HCT116 (cell line): ENCODE measurements at regions not wholly inside any gene's neighbourhood (a gene's known extent, or its start where the extent isn't known, plus 50 kb on each side); places are given as distances from the start of the nearest gene placed in this dataset.

Experiments used
- ATAC-seq: fragments of 200-7000 bp; cut with Tn5 transposase; 2 replicates; pipeline ENCODE4 v1.9.1; 2020; ENCODE audit warnings: mild to moderate bottlenecking, moderate library complexity
- BruUV-seq: library from RNA; stranded (reverse); fragments of 400-500 nt; replicated peaks from 2 replicates; lab custom pipeline; 2021; lab: Mats Ljungman, UMichigan
- CTCF ChIA-PET: fragments of 300-600 bp; sonication (Branson Sonifier 250); formaldehyde crosslinking; loops from one replicate; lab custom pipeline; 2021; ENCODE audit warnings: antibody characterized with exemption; lab: Charles Lee
- POLR2A ChIA-PET: fragments of 300-600, 350-600 bp; sonication (Branson Sonifier 250); formaldehyde crosslinking; loops from one replicate; lab custom pipeline; 2021; ENCODE audit warnings: antibody characterized with exemption; lab: Charles Lee
- RAD21 ChIA-PET, 2 experiments: fragments of 300-600 bp; sonication (Branson Sonifier 250); formaldehyde crosslinking; loops; one replicate each; lab custom pipeline; 2023; ENCODE audit warnings: low total read pairs in 2 of 2; ENCODE audit not compliant: uncharacterized antibody in 2 of 2, unreplicated experiment in 2 of 2, low non-redundant PET in 1 of 2; lab: Charles Lee
- DNase-seq: peaks from one replicate; pipeline ENCODE4 v3.0.0-alpha.2; 2010; ENCODE audit warnings: low read depth, low spot score
- H2AFZ ChIP-seq: fragments of 200-600 bp; shearing (Covaris generic), sonication (generic); 2 replicates; pipeline ENCODE4 v1.6.1; 2017; ENCODE audit warnings: low read depth, mixed run types, mixed read lengths, antibody characterized with exemption, low read length; ENCODE audit not compliant: poor library complexity, severe bottlenecking
- H3K27ac ChIP-seq: 2 replicates; pipeline ENCODE4 v1.5.1; 2012; ENCODE audit warnings: low read depth, low read length
- H3K27me3 ChIP-seq: fragments of 200-600 bp; sonication (generic); 2 replicates; pipeline ENCODE4 v1.6.1; 2016; ENCODE audit warnings: mixed run types, low read length, mixed read lengths; ENCODE audit not compliant: insufficient read depth
- H3K36me3 ChIP-seq, 2 experiments: fragments of 200-500 bp in 1 of 2; fragments of 200-600 bp in 1 of 2; sonication (Bioruptor generic) in 1 of 2; sonication (generic) in 1 of 2; 2 replicates each; pipeline versions ENCODE4 v1.5.1 to v1.6.1; 2014 to 2016; ENCODE audit warnings: low read length in 2 of 2, inconsistent platforms in 1 of 2, mixed read lengths in 1 of 2, mixed run types in 1 of 2; ENCODE audit not compliant: insufficient read depth in 2 of 2, control insufficient read depth in 1 of 2
- H3K4me1 ChIP-seq, 2 experiments: fragments of 200-600 bp in 1 of 2; sonication (generic) in 1 of 2; 2 replicates each; pipeline versions ENCODE4 v1.5.1 to v1.6.1; 2012 to 2017; ENCODE audit warnings: low read length in 2 of 2, inconsistent platforms in 1 of 2, mild to moderate bottlenecking in 1 of 2, mixed read lengths in 1 of 2, mixed run types in 1 of 2, moderate library complexity in 1 of 2; ENCODE audit not compliant: insufficient read depth in 2 of 2, control insufficient read depth in 1 of 2
- H3K4me2 ChIP-seq: fragments of 200-600 bp; sonication (generic); 2 replicates; pipeline ENCODE4 v1.6.1; 2017; ENCODE audit warnings: mixed run types, low read length, mixed read lengths
- H3K4me3 ChIP-seq, 2 experiments: fragments of 200-600 bp in 1 of 2; sonication (generic) in 1 of 2; replicated peaks in 1 of 2; 2 replicates each; pipeline ENCODE4 v1.5.1; 2011 to 2016; ENCODE audit warnings: low read length in 2 of 2, control low read depth in 1 of 2, low read depth in 1 of 2, mild to moderate bottlenecking in 1 of 2, mixed read lengths in 1 of 2, mixed run types in 1 of 2
- H3K79me2 ChIP-seq: fragments of 200-600 bp; sonication (generic); 2 replicates; pipeline ENCODE4 v1.6.1; 2017; ENCODE audit warnings: mild to moderate bottlenecking, mixed run types, low read length, moderate library complexity, mixed read lengths; ENCODE audit not compliant: insufficient read depth
- H3K9ac ChIP-seq: fragments of 200-600 bp; sonication (generic); 2 replicates; pipeline ENCODE4 v1.6.1; 2016; ENCODE audit warnings: low read length, mixed read lengths
- H3K9me2 ChIP-seq: fragments of 200-600 bp; sonication (generic), shearing (Covaris generic); 2 replicates; pipeline ENCODE4 v1.6.1; 2017; ENCODE audit warnings: mixed run types, mild to moderate bottlenecking, moderate library complexity; ENCODE audit not compliant: insufficient read depth
- H3K9me3 ChIP-seq, 2 experiments: fragments of 200-500 bp in 1 of 2; fragments of 200-600 bp in 1 of 2; sonication (Bioruptor generic) in 1 of 2; sonication (generic) in 1 of 2; 2 replicates each; pipeline ENCODE4 v1.6.1; 2014 to 2017; ENCODE audit warnings: low read length in 2 of 2, mixed read lengths in 2 of 2, inconsistent platforms in 1 of 2, low read depth in 1 of 2, mild to moderate bottlenecking in 1 of 2, mixed run types in 1 of 2, moderate library complexity in 1 of 2; ENCODE audit not compliant: control insufficient read depth in 1 of 2, insufficient read depth in 1 of 2
- H4K20me1 ChIP-seq: fragments of 200-600 bp; sonication (generic), shearing (Covaris generic); 2 replicates; pipeline ENCODE4 v1.6.1; 2017; ENCODE audit warnings: mixed run types, mild to moderate bottlenecking, moderate library complexity; ENCODE audit not compliant: insufficient read depth
- CBX3 ChIP-seq: IDR thresholded peaks from 2 replicates; pipeline ENCODE4 v1.6.1; 2012; ENCODE audit warnings: low read depth
- CEBPB ChIP-seq: IDR thresholded peaks from 2 replicates; pipeline ENCODE4 v1.6.1; 2012; ENCODE audit warnings: low read depth
- ELF1 ChIP-seq: IDR thresholded peaks from 2 replicates; pipeline ENCODE4 v1.6.1; 2012; ENCODE audit warnings: low read depth, borderline replicate concordance
- EZH2 ChIP-seq: fragments of 200-600 bp; sonication (generic); IDR thresholded peaks from 2 replicates; pipeline ENCODE4 v1.6.1; 2017; ENCODE audit warnings: antibody characterized with exemption, mixed run types
- FOSL1 ChIP-seq: IDR thresholded peaks from 2 replicates; pipeline ENCODE4 v1.6.1; 2012; ENCODE audit warnings: low read depth
- POLR2A ChIP-seq: IDR thresholded peaks from 2 replicates; pipeline ENCODE4 v1.7.0; 2011; ENCODE audit warnings: borderline replicate concordance; ENCODE audit not compliant: insufficient read depth, insufficient read length; ENCODE audit errors: extremely low read depth
- RAD21 ChIP-seq: IDR thresholded peaks from 2 replicates; pipeline ENCODE4 v1.6.1; 2012; ENCODE audit warnings: low read depth, mild to moderate bottlenecking
- SIN3A ChIP-seq: IDR thresholded peaks from 2 replicates; pipeline ENCODE4 v1.6.1; 2012; ENCODE audit warnings: low read depth
- SP1 ChIP-seq: IDR thresholded peaks from 2 replicates; pipeline ENCODE4 v1.6.1; 2012; ENCODE audit warnings: low read depth
- TCF7L2 ChIP-seq: IDR thresholded peaks from 2 replicates; pipeline ENCODE4 v1.7.0; 2011; ENCODE audit warnings: borderline replicate concordance, inconsistent platforms; ENCODE audit not compliant: insufficient read depth, insufficient read length; ENCODE audit errors: extremely low read depth
- intact Hi-C: fragments of 100-400 bp; cut with micrococcal nuclease; formaldehyde crosslinking; loops from 2 replicates; pipeline ENCODE4 v1.10.0; 2022
- TF ChIP-seq, protein P1 (sequence below): IDR thresholded peaks from 2 replicates; pipeline ENCODE4 v1.6.1; 2012; ENCODE audit warnings: low read depth
- TF ChIP-seq, protein P2 (sequence below): IDR thresholded peaks from 2 replicates; pipeline ENCODE4 v1.6.1; 2012
- TF ChIP-seq, protein P3 (sequence below), 3 experiments: fragments of 200-600 bp in 1 of 3; sonication (generic) in 1 of 3; IDR thresholded peaks in 2 of 3; conservative IDR thresholded peaks in 1 of 3; 2 replicates each; pipeline ENCODE4 v1.5.1; 2012 to 2017; ENCODE audit warnings: low read depth in 2 of 3, low read length in 2 of 3, antibody characterized with exemption in 1 of 3, borderline replicate concordance in 1 of 3, control low read depth in 1 of 3, mild to moderate bottlenecking in 1 of 3, mixed read lengths in 1 of 3, mixed run types in 1 of 3, moderate library complexity in 1 of 3; ENCODE audit not compliant: insufficient read depth in 1 of 3
- TF ChIP-seq, protein P4 (sequence below): IDR thresholded peaks from 2 replicates; pipeline ENCODE4 v1.6.1; 2011; ENCODE audit warnings: mild to moderate bottlenecking, low read length, moderate library complexity; ENCODE audit not compliant: insufficient replicate concordance; ENCODE audit errors: extremely low read depth
- TF ChIP-seq, protein P5 (sequence below): IDR thresholded peaks from 2 replicates; pipeline ENCODE4 v1.6.1; 2012

DNA sequence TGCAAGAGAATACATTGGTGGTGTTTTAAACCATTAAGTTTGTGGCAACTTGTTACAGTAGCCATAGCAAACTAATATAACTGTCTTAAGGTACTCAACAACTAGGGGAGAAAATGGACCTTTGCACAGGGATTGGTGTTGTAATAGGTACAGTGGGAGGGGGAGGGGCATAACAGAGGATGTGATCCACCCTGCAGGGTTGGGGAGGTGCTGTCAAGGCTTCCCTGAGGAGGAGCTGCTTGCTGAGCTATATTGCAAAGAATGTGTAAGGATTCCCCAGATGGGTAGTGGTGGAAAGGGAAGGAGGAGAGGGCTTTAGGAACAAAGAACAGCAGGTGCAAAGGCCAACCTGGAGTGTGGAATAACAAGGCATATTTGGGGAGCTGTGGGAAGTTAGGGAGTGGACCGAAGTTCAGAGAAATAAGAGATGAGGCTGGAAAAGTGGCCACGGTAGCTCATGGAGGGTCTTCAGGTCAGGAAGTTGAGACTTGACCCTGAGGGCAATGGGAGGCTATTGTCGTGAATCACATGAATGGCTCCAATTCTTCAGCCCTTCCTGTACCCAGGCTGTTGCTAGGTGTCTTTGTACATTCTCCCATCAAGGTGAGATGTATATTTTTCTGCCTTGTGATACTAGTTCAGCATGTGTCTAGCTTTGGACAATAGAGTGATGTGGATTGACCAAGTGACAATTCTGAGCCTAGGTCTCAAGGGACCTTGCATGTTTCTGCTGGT lies 168.6 kb upstream of the CSF3R start (continued):
- TF ChIP-seq, protein P1, sequence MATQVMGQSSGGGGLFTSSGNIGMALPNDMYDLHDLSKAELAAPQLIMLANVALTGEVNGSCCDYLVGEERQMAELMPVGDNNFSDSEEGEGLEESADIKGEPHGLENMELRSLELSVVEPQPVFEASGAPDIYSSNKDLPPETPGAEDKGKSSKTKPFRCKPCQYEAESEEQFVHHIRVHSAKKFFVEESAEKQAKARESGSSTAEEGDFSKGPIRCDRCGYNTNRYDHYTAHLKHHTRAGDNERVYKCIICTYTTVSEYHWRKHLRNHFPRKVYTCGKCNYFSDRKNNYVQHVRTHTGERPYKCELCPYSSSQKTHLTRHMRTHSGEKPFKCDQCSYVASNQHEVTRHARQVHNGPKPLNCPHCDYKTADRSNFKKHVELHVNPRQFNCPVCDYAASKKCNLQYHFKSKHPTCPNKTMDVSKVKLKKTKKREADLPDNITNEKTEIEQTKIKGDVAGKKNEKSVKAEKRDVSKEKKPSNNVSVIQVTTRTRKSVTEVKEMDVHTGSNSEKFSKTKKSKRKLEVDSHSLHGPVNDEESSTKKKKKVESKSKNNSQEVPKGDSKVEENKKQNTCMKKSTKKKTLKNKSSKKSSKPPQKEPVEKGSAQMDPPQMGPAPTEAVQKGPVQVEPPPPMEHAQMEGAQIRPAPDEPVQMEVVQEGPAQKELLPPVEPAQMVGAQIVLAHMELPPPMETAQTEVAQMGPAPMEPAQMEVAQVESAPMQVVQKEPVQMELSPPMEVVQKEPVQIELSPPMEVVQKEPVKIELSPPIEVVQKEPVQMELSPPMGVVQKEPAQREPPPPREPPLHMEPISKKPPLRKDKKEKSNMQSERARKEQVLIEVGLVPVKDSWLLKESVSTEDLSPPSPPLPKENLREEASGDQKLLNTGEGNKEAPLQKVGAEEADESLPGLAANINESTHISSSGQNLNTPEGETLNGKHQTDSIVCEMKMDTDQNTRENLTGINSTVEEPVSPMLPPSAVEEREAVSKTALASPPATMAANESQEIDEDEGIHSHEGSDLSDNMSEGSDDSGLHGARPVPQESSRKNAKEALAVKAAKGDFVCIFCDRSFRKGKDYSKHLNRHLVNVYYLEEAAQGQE, result no peak
- TF ChIP-seq FOSL1 (no peak), TCF7L2 (no peak), SP1 (no peak)

DNA sequence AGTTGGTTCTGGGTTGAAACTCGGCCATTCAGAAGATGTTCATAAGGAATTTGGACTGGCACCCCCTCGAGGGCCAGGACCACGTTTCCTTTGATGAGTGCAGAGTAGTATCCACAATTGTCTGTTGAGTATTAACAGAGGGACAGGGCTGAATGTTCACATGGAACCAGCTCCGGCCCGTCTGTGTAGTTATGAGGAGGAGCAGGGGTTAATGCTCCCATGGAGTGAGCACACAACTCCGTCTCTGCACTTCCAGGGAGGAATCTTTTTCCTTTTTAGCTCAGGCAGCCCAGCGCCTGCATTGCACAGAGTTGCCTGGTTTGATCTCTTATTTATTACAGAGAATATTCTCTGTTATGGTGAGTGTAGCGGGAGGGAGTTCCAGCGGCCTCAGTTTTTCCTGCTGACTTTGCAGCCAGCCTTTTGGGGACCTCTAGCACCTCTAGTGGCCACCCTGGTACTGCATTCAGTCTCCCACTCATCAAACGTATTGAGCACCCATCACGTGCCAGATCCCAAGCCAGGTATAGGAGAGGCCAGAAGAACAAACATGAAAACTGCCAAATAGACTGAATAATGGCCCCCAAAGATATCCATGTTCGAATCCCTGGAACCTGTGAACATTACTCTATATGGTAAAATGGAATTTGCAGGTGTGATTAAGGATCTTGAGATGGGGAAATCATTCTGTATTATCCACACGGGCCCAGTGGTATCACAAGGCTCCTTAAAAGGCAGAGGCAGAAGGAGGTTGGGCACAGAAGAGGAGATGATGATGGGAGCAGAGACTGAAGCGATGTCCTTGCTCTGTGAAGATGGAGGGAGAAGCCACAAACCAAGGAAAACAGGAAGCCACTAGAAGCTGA lies 167.7 kb upstream of the CSF3R start:
- Histone ChIP-seq H3K27ac (no peak overlapping the region), H3K27me3 (peaks cover 44% of the 10 kb centered on the region), H3K4me1 (no peaks in the 10 kb centered on the region), H3K36me3 (no peaks in the 10 kb centered on the region), H4K20me1 (no peaks in the 10 kb centered on the region), H3K4me3 (no peak overlapping the region), H3K9me3 (no peaks in the 10 kb centered on the region), H3K9me2 (no peaks in the 10 kb centered on the region), H3K9ac (no peak overlapping the region), H3K4me2 (no peak overlapping the region), H3K79me2 (no peaks in the 10 kb centered on the region), H2AFZ (peak overlapping the region; percentile 50)
- DNase-seq, result peak; percentile 60
- BruUV-seq, result no TSS peak
- CTCF ChIA-PET, result interaction anchor here (1.5 kb wide), 1 partner anchor 11 kb away, joined by 4 read pairs; no protein-coding TSS in a partner anchor
- ATAC-seq, result peak; percentile 98
- POLR2A ChIA-PET, result no interaction called here
- intact Hi-C loops, result no loop called here
- RAD21 ChIA-PET, result no interaction called here
- TF ChIP-seq, protein P2, sequence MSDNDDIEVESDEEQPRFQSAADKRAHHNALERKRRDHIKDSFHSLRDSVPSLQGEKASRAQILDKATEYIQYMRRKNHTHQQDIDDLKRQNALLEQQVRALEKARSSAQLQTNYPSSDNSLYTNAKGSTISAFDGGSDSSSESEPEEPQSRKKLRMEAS, result 0 out of 2 replicates have a peak, but pooled peaks have one; percentile 27
- no peak for TF ChIP-seq CEBPB
- no peak for TF ChIP-seq EZH2
- TF ChIP-seq CBX3, result no peak
- TF ChIP-seq SIN3A, result no peak
- TF ChIP-seq, protein P3, sequence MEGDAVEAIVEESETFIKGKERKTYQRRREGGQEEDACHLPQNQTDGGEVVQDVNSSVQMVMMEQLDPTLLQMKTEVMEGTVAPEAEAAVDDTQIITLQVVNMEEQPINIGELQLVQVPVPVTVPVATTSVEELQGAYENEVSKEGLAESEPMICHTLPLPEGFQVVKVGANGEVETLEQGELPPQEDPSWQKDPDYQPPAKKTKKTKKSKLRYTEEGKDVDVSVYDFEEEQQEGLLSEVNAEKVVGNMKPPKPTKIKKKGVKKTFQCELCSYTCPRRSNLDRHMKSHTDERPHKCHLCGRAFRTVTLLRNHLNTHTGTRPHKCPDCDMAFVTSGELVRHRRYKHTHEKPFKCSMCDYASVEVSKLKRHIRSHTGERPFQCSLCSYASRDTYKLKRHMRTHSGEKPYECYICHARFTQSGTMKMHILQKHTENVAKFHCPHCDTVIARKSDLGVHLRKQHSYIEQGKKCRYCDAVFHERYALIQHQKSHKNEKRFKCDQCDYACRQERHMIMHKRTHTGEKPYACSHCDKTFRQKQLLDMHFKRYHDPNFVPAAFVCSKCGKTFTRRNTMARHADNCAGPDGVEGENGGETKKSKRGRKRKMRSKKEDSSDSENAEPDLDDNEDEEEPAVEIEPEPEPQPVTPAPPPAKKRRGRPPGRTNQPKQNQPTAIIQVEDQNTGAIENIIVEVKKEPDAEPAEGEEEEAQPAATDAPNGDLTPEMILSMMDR (IDR thresholded peaks at IDR 0.05 in 2 of 3, conservative IDR thresholded peaks at IDR 0.05 in 1 of 3; ENCODE audit: borderline replicate concordance in 1 of 3, insufficient read depth in 1 of 3, low read depth in 2 of 3, low read length in 2 of 3), result peak; percentile 57 to 98 (median 93); a peak in 5 of 6 replicates
- TF ChIP-seq, protein P4, sequence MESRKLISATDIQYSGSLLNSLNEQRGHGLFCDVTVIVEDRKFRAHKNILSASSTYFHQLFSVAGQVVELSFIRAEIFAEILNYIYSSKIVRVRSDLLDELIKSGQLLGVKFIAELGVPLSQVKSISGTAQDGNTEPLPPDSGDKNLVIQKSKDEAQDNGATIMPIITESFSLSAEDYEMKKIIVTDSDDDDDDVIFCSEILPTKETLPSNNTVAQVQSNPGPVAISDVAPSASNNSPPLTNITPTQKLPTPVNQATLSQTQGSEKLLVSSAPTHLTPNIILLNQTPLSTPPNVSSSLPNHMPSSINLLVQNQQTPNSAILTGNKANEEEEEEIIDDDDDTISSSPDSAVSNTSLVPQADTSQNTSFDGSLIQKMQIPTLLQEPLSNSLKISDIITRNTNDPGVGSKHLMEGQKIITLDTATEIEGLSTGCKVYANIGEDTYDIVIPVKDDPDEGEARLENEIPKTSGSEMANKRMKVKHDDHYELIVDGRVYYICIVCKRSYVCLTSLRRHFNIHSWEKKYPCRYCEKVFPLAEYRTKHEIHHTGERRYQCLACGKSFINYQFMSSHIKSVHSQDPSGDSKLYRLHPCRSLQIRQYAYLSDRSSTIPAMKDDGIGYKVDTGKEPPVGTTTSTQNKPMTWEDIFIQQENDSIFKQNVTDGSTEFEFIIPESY, result no peak
- no peak for TF ChIP-seq ELF1
- TF ChIP-seq, protein P5, sequence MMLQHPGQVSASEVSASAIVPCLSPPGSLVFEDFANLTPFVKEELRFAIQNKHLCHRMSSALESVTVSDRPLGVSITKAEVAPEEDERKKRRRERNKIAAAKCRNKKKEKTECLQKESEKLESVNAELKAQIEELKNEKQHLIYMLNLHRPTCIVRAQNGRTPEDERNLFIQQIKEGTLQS, result no peak
- peak; percentile 58 for TF ChIP-seq RAD21
- TF ChIP-seq SP1, result no peak
- no peak for TF ChIP-seq POLR2A
